ENCODE measurements at regions not wholly inside any gene's neighbourhood (a gene's known extent, or its start where the extent isn't known, plus 50 kb on each side); places are given as distances from the start of the nearest gene placed in this dataset.

- H3K27ac ChIP-seq = no peak overlapping the region
- TF ChIP-seq CTCF (conservative IDR thresholded peaks at IDR 0.05) = no peak
These were observed 753.2 kb downstream of the DNAJB9 start for GRCh38 chr7:109322833-109323232.

GRCh38 chr7:109331423-109331822 lies 761.7 kb downstream of the DNAJB9 start:
- TF ChIP-seq CTCF (conservative IDR thresholded peaks at IDR 0.05) = no peak
- no peak overlapping the region for H3K27ac ChIP-seq

- TF ChIP-seq CTCF (conservative IDR thresholded peaks at IDR 0.05) = no peak
- H3K27ac ChIP-seq = no peak overlapping the region
These were observed 766.3 kb downstream of the DNAJB9 start for GRCh38 chr7:109335951-109336350.

- no peak overlapping the region for H3K27ac ChIP-seq
- TF ChIP-seq CTCF (conservative IDR thresholded peaks at IDR 0.05) = no peak
These were observed 766.9 kb downstream of the DNAJB9 start for GRCh38 chr7:109336531-109336930.

- H3K27ac ChIP-seq = no peak overlapping the region
- TF ChIP-seq CTCF (conservative IDR thresholded peaks at IDR 0.05) = no peak
These were observed 774.0 kb downstream of the DNAJB9 start for GRCh38 chr7:109343678-109344077.

- TF ChIP-seq CTCF (conservative IDR thresholded peaks at IDR 0.05) = no peak
- no peak overlapping the region for H3K27ac ChIP-seq
These were observed 781.8 kb downstream of the DNAJB9 start for GRCh38 chr7:109351493-109351892.

GRCh38 chr7:109354000-109354399 lies 784.3 kb downstream of the DNAJB9 start:
- H3K27ac ChIP-seq = no peak overlapping the region
- TF ChIP-seq CTCF (conservative IDR thresholded peaks at IDR 0.05) = no peak

GRCh38 chr7:109354552-109354951 lies 784.9 kb downstream of the DNAJB9 start:
- TF ChIP-seq CTCF (conservative IDR thresholded peaks at IDR 0.05) = no peak

More at GRCh38 chr7:109354552-109354951, 784.9 kb downstream of the DNAJB9 start:
- H3K27ac ChIP-seq = no peak overlapping the region

All from VCaP (cell line).